ENCODE measurements at regions not wholly inside any gene's neighbourhood (a gene's known extent, or its start where the extent isn't known, plus 50 kb on each side); places are given as distances from the start of the nearest gene placed in this dataset.

DNA sequence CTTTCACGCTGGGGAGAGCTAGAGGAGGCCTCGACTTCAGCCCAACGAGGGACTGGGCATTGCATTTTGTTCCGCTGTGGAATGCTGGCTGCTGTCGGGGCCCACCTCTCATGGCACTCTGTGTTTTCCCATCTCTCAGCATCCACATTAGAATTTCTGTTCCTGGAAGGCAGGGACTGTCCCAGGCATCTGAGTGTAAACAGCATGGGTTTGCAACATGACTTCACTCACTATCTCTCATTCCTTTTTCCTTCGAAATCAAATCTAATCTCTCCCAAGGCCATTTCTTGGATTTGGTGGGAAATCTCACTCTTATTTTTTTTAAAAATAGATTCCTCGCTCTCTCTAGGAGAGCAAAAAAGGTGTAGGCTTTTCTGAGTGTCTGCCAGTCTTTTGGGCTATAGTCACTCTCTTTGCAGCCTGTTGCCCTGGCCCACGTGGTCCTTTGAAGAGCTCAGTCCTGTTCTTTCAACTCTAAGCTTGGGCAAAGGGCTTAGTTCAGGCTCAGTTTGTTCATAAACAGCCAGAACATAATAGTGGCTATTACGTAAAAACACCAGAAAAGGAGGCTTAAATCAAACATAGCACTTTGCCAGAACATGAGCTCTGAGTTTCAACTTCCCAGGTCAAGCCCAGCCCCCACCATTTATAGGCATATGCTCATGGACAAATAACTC, 284.6 kb upstream of the ZFP64 start:
- H3K27me3 ChIP-seq, result no peaks in the 10 kb centered on the region
- no peaks in the 10 kb centered on the region for H3K36me3 ChIP-seq
- no peak overlapping the region for H3K4me3 ChIP-seq
- H2AFZ ChIP-seq (replicated peaks), result peak overlapping the region; percentile 32
- peaks cover 3% of the 10 kb centered on the region for H3K9me3 Mint-ChIP-seq
- H3F3A ChIP-seq (ENCODE audit: low read depth), result no peaks in the 10 kb centered on the region
- DNase-seq (ENCODE audit: low spot score), result no peak
- H3K79me2 ChIP-seq (ENCODE audit: low read depth), result no peaks in the 10 kb centered on the region
- H3K9ac ChIP-seq, result no peak overlapping the region
- no peaks in the 10 kb centered on the region for H3K36me3 Mint-ChIP-seq
- no peaks in the 10 kb centered on the region for H3K9me3 ChIP-seq (ENCODE audit: low read depth)
- TF ChIP-seq EZH2 (IDR thresholded peaks at IDR 0.05), result no peak
- TF ChIP-seq, protein P1, sequence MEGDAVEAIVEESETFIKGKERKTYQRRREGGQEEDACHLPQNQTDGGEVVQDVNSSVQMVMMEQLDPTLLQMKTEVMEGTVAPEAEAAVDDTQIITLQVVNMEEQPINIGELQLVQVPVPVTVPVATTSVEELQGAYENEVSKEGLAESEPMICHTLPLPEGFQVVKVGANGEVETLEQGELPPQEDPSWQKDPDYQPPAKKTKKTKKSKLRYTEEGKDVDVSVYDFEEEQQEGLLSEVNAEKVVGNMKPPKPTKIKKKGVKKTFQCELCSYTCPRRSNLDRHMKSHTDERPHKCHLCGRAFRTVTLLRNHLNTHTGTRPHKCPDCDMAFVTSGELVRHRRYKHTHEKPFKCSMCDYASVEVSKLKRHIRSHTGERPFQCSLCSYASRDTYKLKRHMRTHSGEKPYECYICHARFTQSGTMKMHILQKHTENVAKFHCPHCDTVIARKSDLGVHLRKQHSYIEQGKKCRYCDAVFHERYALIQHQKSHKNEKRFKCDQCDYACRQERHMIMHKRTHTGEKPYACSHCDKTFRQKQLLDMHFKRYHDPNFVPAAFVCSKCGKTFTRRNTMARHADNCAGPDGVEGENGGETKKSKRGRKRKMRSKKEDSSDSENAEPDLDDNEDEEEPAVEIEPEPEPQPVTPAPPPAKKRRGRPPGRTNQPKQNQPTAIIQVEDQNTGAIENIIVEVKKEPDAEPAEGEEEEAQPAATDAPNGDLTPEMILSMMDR (IDR thresholded peaks at IDR 0.05), result no peak
- no peak for TF ChIP-seq EZH2phosphoT487 (IDR thresholded peaks at IDR 0.05)
- no peak overlapping the region for H3K4me2 ChIP-seq
- H3K27ac Mint-ChIP-seq, result no peak overlapping the region
- H4K20me1 ChIP-seq (ENCODE audit: low read depth), result no peaks in the 10 kb centered on the region
- H3K4me1 ChIP-seq, result no peaks in the 10 kb centered on the region
- H3K4me3 Mint-ChIP-seq, result no peak overlapping the region
- peaks cover 3% of the 10 kb centered on the region for H3K4me1 Mint-ChIP-seq
- no peak overlapping the region for H3K27ac ChIP-seq
- H3K27me3 Mint-ChIP-seq (ENCODE audit: insufficient read depth, low read depth), result peaks cover 2% of the 10 kb centered on the region

- no peak overlapping the region for H2AFZ ChIP-seq (replicated peaks)
- H3K36me3 Mint-ChIP-seq, result no peaks in the 10 kb centered on the region
- H3K36me3 ChIP-seq, result no peaks in the 10 kb centered on the region
- no peaks in the 10 kb centered on the region for H4K20me1 ChIP-seq (ENCODE audit: low read depth)
- TF ChIP-seq, protein P1 (IDR thresholded peaks at IDR 0.05), result no peak
- no peak for TF ChIP-seq EZH2 (IDR thresholded peaks at IDR 0.05)
- TF ChIP-seq EZH2phosphoT487 (IDR thresholded peaks at IDR 0.05), result no peak
- H3K27me3 ChIP-seq, result no peaks in the 10 kb centered on the region
- H3K4me3 Mint-ChIP-seq, result no peak overlapping the region
- peaks cover 2% of the 10 kb centered on the region for H3K27me3 Mint-ChIP-seq (ENCODE audit: insufficient read depth, low read depth)
- no peak overlapping the region for H3K27ac Mint-ChIP-seq
- H3K9ac ChIP-seq, result no peak overlapping the region
- H3K27ac ChIP-seq, result no peak overlapping the region
- no peaks in the 10 kb centered on the region for H3F3A ChIP-seq (ENCODE audit: low read depth)
- no peak for DNase-seq (ENCODE audit: low spot score)
- no peak overlapping the region for H3K4me2 ChIP-seq
- no peaks in the 10 kb centered on the region for H3K4me1 ChIP-seq
- H3K79me2 ChIP-seq (ENCODE audit: low read depth), result no peaks in the 10 kb centered on the region
- H3K9me3 ChIP-seq (ENCODE audit: low read depth), result no peaks in the 10 kb centered on the region
- H3K9me3 Mint-ChIP-seq, result no peaks in the 10 kb centered on the region
- H3K4me3 ChIP-seq, result no peak overlapping the region
- peaks cover 3% of the 10 kb centered on the region for H3K4me1 Mint-ChIP-seq
Observed at GRCh38 chr20:52473186-52473585, 281.6 kb upstream of the ZFP64 start.

GRCh38 chr20:52470561-52470960, 279.0 kb upstream of the ZFP64 start:
- no peak overlapping the region for H3K4me3 Mint-ChIP-seq
- no peak overlapping the region for H3K9ac ChIP-seq
- no peak for DNase-seq (ENCODE audit: low spot score)
- no peak overlapping the region for H3K27ac Mint-ChIP-seq
- H3K36me3 ChIP-seq, result no peaks in the 10 kb centered on the region
- H3K4me3 ChIP-seq, result no peak overlapping the region
- no peak for TF ChIP-seq EZH2 (IDR thresholded peaks at IDR 0.05)
- TF ChIP-seq, protein P1 (IDR thresholded peaks at IDR 0.05), result no peak
- TF ChIP-seq EZH2phosphoT487 (IDR thresholded peaks at IDR 0.05), result no peak
- H3K4me1 Mint-ChIP-seq, result peaks cover 3% of the 10 kb centered on the region
- H3K4me1 ChIP-seq, result no peaks in the 10 kb centered on the region
- no peaks in the 10 kb centered on the region for H3K9me3 ChIP-seq (ENCODE audit: low read depth)
- H3K9me3 Mint-ChIP-seq, result no peaks in the 10 kb centered on the region
- no peak overlapping the region for H3K4me2 ChIP-seq
- peaks cover 2% of the 10 kb centered on the region for H3K27me3 Mint-ChIP-seq (ENCODE audit: insufficient read depth, low read depth)
- no peaks in the 10 kb centered on the region for H3K27me3 ChIP-seq
- no peaks in the 10 kb centered on the region for H4K20me1 ChIP-seq (ENCODE audit: low read depth)
- H3F3A ChIP-seq (ENCODE audit: low read depth), result no peaks in the 10 kb centered on the region
- H3K27ac ChIP-seq, result no peak overlapping the region
- H3K36me3 Mint-ChIP-seq, result no peaks in the 10 kb centered on the region
- H2AFZ ChIP-seq (replicated peaks), result no peak overlapping the region
- H3K79me2 ChIP-seq (ENCODE audit: low read depth), result no peaks in the 10 kb centered on the region
